ENCODE measurements at regions not wholly inside any gene's neighbourhood (a gene's known extent, or its start where the extent isn't known, plus 50 kb on each side); places are given as distances from the start of the nearest gene placed in this dataset.

- no peaks in the 10 kb centered on the region for H3K27me3 ChIP-seq
- H3K36me3 ChIP-seq (replicated peaks in 1 of 2; ENCODE audit: insufficient read depth in 1 of 2, low read depth in 2 of 2): no peaks in the 10 kb centered on the region
- intact Hi-C loops (cut with DNase I): no loop called here
- no peaks in the 10 kb centered on the region for H3K9me3 ChIP-seq
- no peak overlapping the region for H3K4me3 ChIP-seq
- DNase-seq (peak; percentile 60 to 84 (median 74)), ATAC-seq (peak; percentile 69)
- TF ChIP-seq POLR2A (IDR thresholded peaks at IDR 0.05): no peak
- TF ChIP-seq CTCF (IDR thresholded peaks at IDR 0.05): no peak
- no peak overlapping the region for H3K27ac ChIP-seq
- WGBS, 2 donors: 25 to 35% methylated on average over 8 of the region's 8 CpGs
- peaks cover 7% of the 10 kb centered on the region for H3K4me1 ChIP-seq
These were observed 259.7 kb downstream of the LPIN1 start for GRCh38 chr2:12005886-12006681.

- H3K4me3 ChIP-seq: no peak overlapping the region
- no peaks in the 10 kb centered on the region for H3K36me3 ChIP-seq (replicated peaks in 1 of 2; ENCODE audit: insufficient read depth in 1 of 2, low read depth in 2 of 2)
- TF ChIP-seq CTCF (IDR thresholded peaks at IDR 0.05) (no peak), POLR2A (IDR thresholded peaks at IDR 0.05) (no peak)
- 71 to 73% methylated on average over 4 of the region's 4 CpGs for WGBS, 2 donors
- ATAC-seq (no peak), DNase-seq (no peak)
- no peaks in the 10 kb centered on the region for H3K9me3 ChIP-seq
- H3K27ac ChIP-seq: no peak overlapping the region
- intact Hi-C loops (cut with DNase I): no loop called here
- peaks cover 7% of the 10 kb centered on the region for H3K4me1 ChIP-seq
- no peaks in the 10 kb centered on the region for H3K27me3 ChIP-seq
These were observed 260.4 kb downstream of the LPIN1 start for GRCh38 chr2:12006850-12007249.

GRCh38 chr2:12007282-12007681, 260.9 kb downstream of the LPIN1 start:
- Histone ChIP-seq H3K27me3 (no peaks in the 10 kb centered on the region), H3K36me3 (replicated peaks in 1 of 2; ENCODE audit: insufficient read depth in 1 of 2, low read depth in 2 of 2) (no peaks in the 10 kb centered on the region), H3K4me1 (peaks cover 7% of the 10 kb centered on the region), H3K9me3 (no peaks in the 10 kb centered on the region), H3K4me3 (no peak overlapping the region), H3K27ac (no peak overlapping the region)
- ATAC-seq (no peak), DNase-seq (no peak)
- 77 to 79% methylated on average over 1 of the region's 1 CpG for WGBS, 2 donors
- TF ChIP-seq POLR2A (IDR thresholded peaks at IDR 0.05) (no peak), CTCF (IDR thresholded peaks at IDR 0.05) (no peak)
- intact Hi-C loops (cut with DNase I): no loop called here

GRCh38 chr2:12008425-12009061, 262.1 kb downstream of the LPIN1 start:
- Histone ChIP-seq H3K9me3 (no peaks in the 10 kb centered on the region), H3K4me3 (no peak overlapping the region), H3K36me3 (replicated peaks in 1 of 2; ENCODE audit: insufficient read depth in 1 of 2, low read depth in 2 of 2) (no peaks in the 10 kb centered on the region), H3K4me1 (peaks cover 7% of the 10 kb centered on the region), H3K27ac (no peak overlapping the region), H3K27me3 (no peaks in the 10 kb centered on the region)
- intact Hi-C loops (cut with DNase I): no loop called here
- ATAC-seq (no peak), DNase-seq (no peak)
- 73 to 75% methylated on average over 6 of the region's 6 CpGs for WGBS, 2 donors
- TF ChIP-seq CTCF (IDR thresholded peaks at IDR 0.05) (no peak), POLR2A (IDR thresholded peaks at IDR 0.05) (no peak)
